ENCODE measurements at regions not wholly inside any gene's neighbourhood (a gene's known extent, or its start where the extent isn't known, plus 50 kb on each side); places are given as distances from the start of the nearest gene placed in this dataset.

DNA sequence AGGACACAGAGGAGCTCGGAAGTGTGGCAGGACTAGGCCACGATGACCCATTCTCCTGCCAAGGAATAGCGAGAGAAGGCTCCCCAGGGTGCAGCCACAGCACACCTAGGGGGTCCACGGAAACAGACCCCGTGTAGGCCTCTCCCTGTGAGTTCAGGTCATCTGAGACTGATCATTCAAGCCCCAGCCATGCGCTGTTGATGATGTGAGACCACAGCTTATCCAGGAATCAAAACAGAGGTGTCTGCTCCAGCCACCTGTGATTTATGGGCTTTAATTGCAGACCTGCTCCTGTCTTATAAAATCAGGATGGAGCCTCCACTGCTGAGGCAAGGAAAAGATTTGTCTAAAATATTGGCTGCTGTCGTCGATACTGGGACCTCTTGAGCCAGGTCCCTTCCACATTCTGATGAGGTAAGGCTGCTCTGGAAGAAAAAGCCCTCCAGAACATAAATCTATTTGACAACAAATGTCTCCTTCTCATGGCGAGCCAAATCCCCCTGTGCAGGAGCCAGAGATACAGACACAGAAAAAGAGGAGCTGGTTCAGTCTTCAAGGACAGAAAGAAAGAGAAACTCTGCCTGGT is 186.7 kb downstream of the TJP1 start:
- no peak overlapping the region for H3K4me3 ChIP-seq (ENCODE audit: low read depth, low read length)
- DNase-seq (ENCODE audit: low read depth): no peak
- TF ChIP-seq, protein P1, sequence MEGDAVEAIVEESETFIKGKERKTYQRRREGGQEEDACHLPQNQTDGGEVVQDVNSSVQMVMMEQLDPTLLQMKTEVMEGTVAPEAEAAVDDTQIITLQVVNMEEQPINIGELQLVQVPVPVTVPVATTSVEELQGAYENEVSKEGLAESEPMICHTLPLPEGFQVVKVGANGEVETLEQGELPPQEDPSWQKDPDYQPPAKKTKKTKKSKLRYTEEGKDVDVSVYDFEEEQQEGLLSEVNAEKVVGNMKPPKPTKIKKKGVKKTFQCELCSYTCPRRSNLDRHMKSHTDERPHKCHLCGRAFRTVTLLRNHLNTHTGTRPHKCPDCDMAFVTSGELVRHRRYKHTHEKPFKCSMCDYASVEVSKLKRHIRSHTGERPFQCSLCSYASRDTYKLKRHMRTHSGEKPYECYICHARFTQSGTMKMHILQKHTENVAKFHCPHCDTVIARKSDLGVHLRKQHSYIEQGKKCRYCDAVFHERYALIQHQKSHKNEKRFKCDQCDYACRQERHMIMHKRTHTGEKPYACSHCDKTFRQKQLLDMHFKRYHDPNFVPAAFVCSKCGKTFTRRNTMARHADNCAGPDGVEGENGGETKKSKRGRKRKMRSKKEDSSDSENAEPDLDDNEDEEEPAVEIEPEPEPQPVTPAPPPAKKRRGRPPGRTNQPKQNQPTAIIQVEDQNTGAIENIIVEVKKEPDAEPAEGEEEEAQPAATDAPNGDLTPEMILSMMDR (IDR thresholded peaks at IDR 0.05; ENCODE audit: low read depth, low read length, missing control alignments): no peak

DNA sequence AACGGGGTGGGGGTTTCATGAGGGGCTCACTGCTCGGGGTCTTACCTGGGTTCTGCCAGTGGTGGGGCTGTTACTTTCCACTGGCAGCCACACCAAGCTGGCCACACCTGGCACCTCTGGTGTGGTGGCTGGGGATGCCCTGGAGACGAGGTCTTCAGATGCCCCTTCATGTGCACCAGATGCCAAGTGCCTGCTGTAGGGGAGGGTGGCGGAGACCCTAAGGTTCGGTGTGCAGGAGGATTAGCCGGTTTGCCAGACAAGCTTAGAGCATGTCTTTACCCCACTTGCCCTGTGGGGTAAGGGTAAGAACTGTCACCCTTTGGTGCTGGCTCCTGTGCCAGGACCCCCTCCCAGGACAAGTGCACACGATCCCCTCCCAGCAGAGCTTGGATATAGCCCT is 188.3 kb downstream of the TJP1 start:
- TF ChIP-seq, protein P1 (IDR thresholded peaks at IDR 0.05; ENCODE audit: low read depth, low read length, missing control alignments): no peak
- H3K4me3 ChIP-seq (ENCODE audit: low read depth, low read length): no peak overlapping the region
- no peak for DNase-seq (ENCODE audit: low read depth)

DNA sequence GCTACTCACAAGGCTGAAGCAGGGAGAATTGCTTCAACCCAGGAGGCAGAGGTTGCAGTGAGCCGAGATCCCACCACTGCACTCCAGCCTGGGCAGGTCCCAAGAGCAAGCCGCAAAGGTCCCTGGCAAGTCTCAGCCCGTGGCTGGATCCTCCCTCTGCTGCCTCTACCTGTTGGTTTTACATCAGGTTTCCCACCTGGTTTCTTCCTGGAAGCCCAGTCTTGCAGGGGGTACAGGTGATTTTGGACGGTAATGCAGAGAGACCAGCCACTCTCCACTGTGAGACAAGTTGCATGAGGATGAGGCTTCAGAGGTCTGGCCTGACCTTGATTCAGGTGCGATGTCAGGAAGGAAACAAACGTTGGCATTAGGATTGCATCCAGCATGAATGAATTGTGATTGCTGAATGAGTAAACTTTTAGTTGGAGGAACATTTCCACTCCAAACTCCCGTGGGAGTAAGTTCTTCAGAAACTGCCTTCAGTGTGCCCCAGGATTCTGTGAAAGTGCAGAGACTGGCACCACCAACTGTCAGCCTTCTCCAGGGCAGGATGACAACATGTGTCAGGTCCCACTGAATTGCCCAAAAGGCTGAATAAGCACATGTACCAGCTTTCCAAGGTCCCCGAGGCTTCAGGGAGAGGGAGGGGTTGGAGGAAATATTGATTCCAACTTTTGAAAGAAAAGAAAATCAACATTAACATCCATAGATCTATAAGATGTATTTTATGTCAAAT is 189.4 kb downstream of the TJP1 start:
- no peak for DNase-seq (ENCODE audit: low read depth)
- no peak overlapping the region for H3K4me3 ChIP-seq (ENCODE audit: low read depth, low read length)
- TF ChIP-seq, protein P1 (IDR thresholded peaks at IDR 0.05; ENCODE audit: low read depth, low read length, missing control alignments): no peak

DNA sequence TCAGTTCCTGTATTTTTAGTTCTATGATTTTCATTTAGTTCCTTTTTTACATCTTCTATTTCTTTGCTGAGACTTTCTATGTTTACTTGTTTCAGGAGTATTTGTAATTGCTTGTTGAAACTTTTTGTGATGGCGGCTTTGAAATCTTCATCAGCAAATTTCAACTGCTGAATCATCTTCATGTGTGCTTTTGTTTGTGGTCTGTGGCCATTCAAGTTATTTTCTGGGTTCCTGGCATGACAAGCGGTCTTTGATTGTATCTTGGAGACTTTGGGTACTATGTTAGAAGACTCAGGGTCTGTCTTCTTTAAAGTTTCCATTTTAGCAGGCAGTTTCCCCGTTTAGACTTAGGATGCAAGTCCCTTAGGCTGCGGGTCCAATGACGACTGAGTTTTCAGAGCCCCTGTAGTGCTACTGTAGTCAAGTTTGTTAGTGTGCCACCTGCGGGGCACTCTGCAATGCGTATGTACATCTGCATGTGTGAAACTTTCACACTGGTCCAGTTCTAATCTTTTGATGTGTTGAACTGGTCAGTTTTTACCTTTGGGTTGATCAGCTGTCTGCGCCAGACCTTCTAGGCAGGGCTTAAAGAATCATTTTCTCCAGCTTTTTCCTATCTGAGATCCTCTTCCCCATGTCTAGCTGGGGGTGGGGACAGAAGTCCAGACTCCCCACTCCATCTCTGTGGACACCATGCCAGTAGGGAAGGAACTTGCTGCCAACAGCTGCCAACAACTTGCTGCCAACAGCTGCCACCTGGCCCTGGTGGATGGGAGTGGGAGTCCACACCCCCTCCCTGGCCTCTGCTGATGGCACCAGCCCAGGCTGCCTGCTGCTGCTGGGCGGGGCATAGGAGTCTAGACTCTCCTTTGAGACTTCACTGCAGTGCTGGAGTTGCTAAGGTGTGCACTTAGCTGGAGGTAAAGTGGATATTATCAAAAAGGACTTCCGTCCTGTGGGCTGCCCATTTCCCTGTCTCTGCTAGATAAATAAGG is 190.9 kb downstream of the TJP1 start:
- H3K4me3 ChIP-seq (ENCODE audit: low read depth, low read length): no peak overlapping the region
- no peak for DNase-seq (ENCODE audit: low read depth)
- TF ChIP-seq, protein P1 (IDR thresholded peaks at IDR 0.05; ENCODE audit: low read depth, low read length, missing control alignments): no peak

DNA sequence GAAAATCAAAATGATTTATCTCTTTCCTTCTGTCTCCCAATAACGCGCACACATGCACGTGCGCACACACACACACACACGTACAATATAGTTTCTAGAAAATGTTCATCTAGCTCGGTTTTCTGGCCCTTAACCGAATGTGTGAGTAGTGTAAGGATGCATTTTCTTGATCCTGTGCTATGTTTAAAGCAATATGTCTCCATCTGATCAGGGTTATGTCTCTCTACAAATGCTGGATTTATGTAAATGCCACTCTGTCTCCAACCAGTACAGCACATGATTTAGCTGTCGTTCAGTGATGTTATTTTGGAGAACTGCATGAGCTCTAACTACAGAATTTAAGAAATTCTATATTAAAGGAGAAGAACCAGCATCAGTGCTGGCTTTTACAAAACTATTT is 198.0 kb downstream of the TJP1 start:
- TF ChIP-seq, protein P1 (IDR thresholded peaks at IDR 0.05; ENCODE audit: low read depth, low read length, missing control alignments): no peak
- no peak overlapping the region for H3K4me3 ChIP-seq (ENCODE audit: low read depth, low read length)
- DNase-seq (ENCODE audit: low read depth): no peak

DNA sequence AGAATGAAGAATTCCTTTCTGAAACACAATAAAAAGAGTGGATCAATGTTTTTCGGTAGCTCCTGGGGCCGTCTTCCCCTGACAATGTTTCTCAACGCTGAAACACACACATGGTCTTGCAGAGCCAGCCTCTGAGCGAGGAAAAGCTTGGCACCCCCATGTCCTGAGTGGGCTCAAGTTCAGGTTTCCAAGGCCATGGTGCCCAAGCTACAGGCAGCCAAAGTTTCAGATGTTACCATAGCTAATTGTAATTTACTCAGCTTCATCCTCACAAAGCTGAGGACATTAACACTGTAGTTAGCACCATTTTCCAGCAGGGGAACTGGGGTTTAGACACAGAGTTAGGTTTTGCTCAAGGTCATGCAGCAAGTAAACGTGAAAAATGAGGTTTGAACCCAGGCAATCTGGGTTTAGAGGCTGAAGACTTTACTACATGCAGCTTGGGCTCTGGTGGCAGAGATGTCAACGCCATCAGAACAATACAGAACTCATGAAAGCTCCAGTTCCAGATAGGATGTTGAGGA is 199.1 kb downstream of the TJP1 start:
- no peak overlapping the region for H3K4me3 ChIP-seq (ENCODE audit: low read depth, low read length)
- DNase-seq (ENCODE audit: low read depth): no peak
- TF ChIP-seq, protein P1 (IDR thresholded peaks at IDR 0.05; ENCODE audit: low read depth, low read length, missing control alignments): no peak
